AG04449 (cell line): ENCODE measurements at regions not wholly inside any gene's neighbourhood (a gene's known extent, or its start where the extent isn't known, plus 50 kb on each side); places are given as distances from the start of the nearest gene placed in this dataset.

ENCODE experiments used
- CTCF ChIA-PET: fragments of 350-600 bp; formaldehyde crosslinking; extraction: SDS; loops from one replicate; lab custom pipeline; 2021; ENCODE audit warnings: antibody characterized with exemption; lab: Yijun Ruan, JAX
- POLR2A ChIA-PET: fragments of 400-600, 350-600 bp; formaldehyde crosslinking; extraction: SDS; loops from one replicate; lab custom pipeline; 2020; ENCODE audit warnings: antibody characterized with exemption, inconsistent platforms; lab: Yijun Ruan, JAX
- DNase-seq: peaks from one replicate; pipeline ENCODE4 v3.0.0-alpha.2; 2010; ENCODE audit warnings: low read depth, low spot score
- H3K4me3 ChIP-seq: 2 replicates; pipeline ENCODE4 v1.5.1; 2011; ENCODE audit warnings: low read depth, mild to moderate bottlenecking, control low read depth, low read length
- TF ChIP-seq, protein P1 (sequence below): IDR thresholded peaks from one replicate; pipeline ENCODE4 v1.5.1; 2011; ENCODE audit warnings: mild to moderate bottlenecking, moderate library complexity, low read length, control low read depth, inconsistent platforms; ENCODE audit not compliant: insufficient read depth; ENCODE audit errors: missing control alignments

DNA sequence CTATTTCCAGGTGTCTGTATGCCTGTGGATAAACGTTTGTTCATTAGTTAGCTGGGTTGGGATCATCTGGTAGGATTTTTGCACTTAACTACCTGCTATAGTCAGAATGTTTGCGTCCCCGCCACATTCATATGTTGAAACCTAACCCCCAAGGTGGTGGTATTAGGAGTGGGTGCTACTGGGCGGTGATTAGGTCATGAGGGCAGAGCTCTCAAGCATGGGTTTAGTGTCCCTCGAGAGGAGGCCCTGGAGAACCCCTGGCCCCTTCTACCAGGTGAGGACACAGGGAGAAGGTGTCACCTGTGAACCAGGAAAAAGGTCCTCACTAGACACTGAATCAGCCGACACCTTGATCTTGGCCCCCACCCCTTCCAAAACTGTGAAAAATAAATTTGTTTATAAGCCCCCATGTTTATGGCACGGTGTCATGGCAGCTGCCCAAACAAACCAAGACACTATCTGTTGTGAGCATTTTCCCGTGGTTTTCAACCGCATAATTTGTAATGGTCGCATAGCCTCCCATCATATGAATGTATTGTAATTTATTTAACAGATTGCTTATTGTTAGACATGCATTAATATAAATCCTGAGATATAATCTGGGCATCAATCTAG is 92.7 kb upstream of the TRIM2 start:
- TF ChIP-seq, protein P1, sequence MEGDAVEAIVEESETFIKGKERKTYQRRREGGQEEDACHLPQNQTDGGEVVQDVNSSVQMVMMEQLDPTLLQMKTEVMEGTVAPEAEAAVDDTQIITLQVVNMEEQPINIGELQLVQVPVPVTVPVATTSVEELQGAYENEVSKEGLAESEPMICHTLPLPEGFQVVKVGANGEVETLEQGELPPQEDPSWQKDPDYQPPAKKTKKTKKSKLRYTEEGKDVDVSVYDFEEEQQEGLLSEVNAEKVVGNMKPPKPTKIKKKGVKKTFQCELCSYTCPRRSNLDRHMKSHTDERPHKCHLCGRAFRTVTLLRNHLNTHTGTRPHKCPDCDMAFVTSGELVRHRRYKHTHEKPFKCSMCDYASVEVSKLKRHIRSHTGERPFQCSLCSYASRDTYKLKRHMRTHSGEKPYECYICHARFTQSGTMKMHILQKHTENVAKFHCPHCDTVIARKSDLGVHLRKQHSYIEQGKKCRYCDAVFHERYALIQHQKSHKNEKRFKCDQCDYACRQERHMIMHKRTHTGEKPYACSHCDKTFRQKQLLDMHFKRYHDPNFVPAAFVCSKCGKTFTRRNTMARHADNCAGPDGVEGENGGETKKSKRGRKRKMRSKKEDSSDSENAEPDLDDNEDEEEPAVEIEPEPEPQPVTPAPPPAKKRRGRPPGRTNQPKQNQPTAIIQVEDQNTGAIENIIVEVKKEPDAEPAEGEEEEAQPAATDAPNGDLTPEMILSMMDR: no peak
- no peak overlapping the region for H3K4me3 ChIP-seq
- ChIA-PET CTCF (interaction anchor here (10.5 to 13.5 kb wide), 2 partner anchors 15 to 29 kb away, joined by 92 to 133 read pairs; no protein-coding TSS in a partner anchor), POLR2A (no interaction called here)
- DNase-seq: no peak

DNA sequence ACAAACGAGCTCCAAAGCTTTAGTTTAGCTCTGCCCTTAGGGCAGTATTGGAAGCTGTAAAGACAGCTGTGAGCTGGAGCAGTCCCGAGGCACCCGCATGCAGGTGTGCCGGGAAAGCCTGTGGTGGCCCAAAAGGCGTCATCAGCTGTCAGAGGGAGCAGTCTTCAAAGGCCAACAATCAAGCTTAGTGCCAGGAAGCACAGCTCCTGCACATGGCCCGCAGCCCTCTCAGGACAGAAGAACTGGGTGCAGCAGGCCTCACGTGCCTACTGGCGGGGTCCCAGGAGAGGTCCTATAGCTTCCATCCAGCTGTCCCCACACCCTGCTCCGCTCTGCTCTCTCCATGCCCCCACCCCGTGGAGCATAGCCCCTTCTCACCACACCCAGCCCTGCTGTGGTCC is 92.2 kb upstream of the TRIM2 start:
- H3K4me3 ChIP-seq: no peak overlapping the region
- ChIA-PET CTCF (interaction anchor here (1.0 to 13.5 kb wide), 3 partner anchors 15 to 29 kb away, joined by 3 to 133 read pairs (median 92); no protein-coding TSS in a partner anchor), POLR2A (no interaction called here)
- TF ChIP-seq, protein P1: no peak
- no peak for DNase-seq

DNA sequence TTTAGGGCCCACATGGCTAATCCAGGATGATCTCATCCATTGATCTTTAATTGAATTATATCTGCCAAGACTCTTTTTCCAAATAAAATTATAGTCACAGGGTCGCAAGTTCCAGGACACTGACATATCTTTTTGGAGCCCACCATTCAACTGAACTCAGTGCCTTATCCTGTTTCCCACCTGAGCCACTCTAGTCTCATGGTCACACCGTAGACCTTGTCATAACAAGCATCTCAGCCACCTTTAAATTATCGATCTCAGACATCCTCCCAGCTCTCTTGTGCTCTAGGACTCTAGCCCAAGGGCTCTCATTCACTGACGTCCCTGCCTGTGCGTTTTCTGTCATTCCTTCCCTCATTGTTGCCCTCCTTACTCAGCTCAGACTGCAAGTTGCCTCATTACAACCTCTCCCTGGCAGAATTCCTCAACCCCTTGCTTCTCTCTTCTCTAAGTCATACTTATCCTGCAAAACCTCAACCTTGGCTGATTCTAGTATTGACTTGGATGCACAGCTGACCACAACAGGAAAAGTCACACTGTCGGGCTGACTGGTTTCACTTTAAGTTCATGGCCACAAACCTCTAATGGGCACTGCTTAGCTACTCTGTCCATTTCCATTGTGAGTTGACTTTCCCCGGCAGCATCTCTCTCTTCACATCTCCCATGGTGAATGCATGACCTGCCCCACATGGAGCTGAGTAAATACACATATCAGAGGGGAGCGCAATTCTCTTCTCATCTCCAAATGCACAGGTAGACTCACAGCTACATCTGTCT is 91.0 kb upstream of the TRIM2 start:
- CTCF ChIA-PET: interaction anchor here (1.0 to 13.5 kb wide), 5 partner anchors 13 to 30 kb away, joined by 3 to 133 read pairs (median 4); no protein-coding TSS in a partner anchor
- TF ChIP-seq, protein P1: no peak
- DNase-seq: no peak
- POLR2A ChIA-PET: no interaction called here
- no peak overlapping the region for H3K4me3 ChIP-seq

GRCh38 chr4:153113838-153114105 is 90.5 kb upstream of the TRIM2 start:
- POLR2A ChIA-PET: no interaction called here
- no peak for DNase-seq
- CTCF ChIA-PET: interaction anchor here (1.2 to 13.5 kb wide), 4 partner anchors 13 to 31 kb away, joined by 3 to 133 read pairs (median 48); no protein-coding TSS in a partner anchor
- no peak overlapping the region for H3K4me3 ChIP-seq
- TF ChIP-seq, protein P1: no peak

GRCh38 chr4:153114771-153115321 is 89.4 kb upstream of the TRIM2 start:
- no peak for DNase-seq
- ChIA-PET POLR2A (no interaction called here), CTCF (interaction anchor here (1.0 to 13.5 kb wide), 3 partner anchors 12 to 32 kb away, joined by 3 to 133 read pairs (median 92); no protein-coding TSS in a partner anchor)
- TF ChIP-seq, protein P1: no peak
- H3K4me3 ChIP-seq: no peak overlapping the region
